HepG2 (cell line): ENCODE measurements at regions not wholly inside any gene's neighbourhood (a gene's known extent, or its start where the extent isn't known, plus 50 kb on each side); places are given as distances from the start of the nearest gene placed in this dataset.

Experiments
- ATAC-seq: fragments of 200-7000 bp; cut with Tn5 transposase; 3 replicates; pipeline ENCODE4 v1.9.1; 2020; ENCODE audit warnings: mild to moderate bottlenecking, moderate library complexity
- BruUV-seq: library from RNA; stranded (reverse); fragments of 400-500 nt; replicated peaks from 2 replicates; lab custom pipeline; 2021; lab: Mats Ljungman, UMichigan
- CTCF ChIA-PET: fragments of 300-600 bp; formaldehyde crosslinking; extraction: SDS; loops from one replicate; lab custom pipeline; 2021; ENCODE audit warnings: low total read pairs, inconsistent platforms, low intra/inter-chr PET ratio; lab: Yijun Ruan, JAX
- POLR2A ChIA-PET: fragments of 350-600 bp; sonication (Branson Sonifier 250); formaldehyde crosslinking; loops from one replicate; lab custom pipeline; 2020; ENCODE audit warnings: antibody characterized with exemption, inconsistent platforms; lab: Yijun Ruan, JAX
- DNase-seq: peaks from one replicate; pipeline ENCODE4 v3.0.0-alpha.2; 2015; ENCODE audit warnings: low spot score
- FAIRE-seq: peaks from 3 replicates; lab custom pipeline; 2011; peaks lifted over from hg19 to GRCh38; lab: Jason Lieb, UNC
- H2AFZ ChIP-seq: one replicate; pipeline ENCODE4 v1.6.1; 2011; ENCODE audit warnings: low read length, inconsistent platforms
- H3K27ac ChIP-seq: fragments of 300-600 bp; 3 replicates; pipeline ENCODE4 v1.8.0; 2011; ENCODE audit warnings: mixed run types, mild to moderate bottlenecking, mixed read lengths, low read length, inconsistent platforms; ENCODE audit not compliant: insufficient read depth; ENCODE audit errors: extremely low read length
- H3K27me3 ChIP-seq, 2 experiments: fragments of 200-600 bp in 1 of 2; 2 replicates in 1 of 2; 3 replicates in 1 of 2; pipeline versions ENCODE4 v1.6.0 to v1.8.0; 2011; ENCODE audit warnings: low read length in 2 of 2, mild to moderate bottlenecking in 2 of 2, moderate library complexity in 2 of 2, inconsistent platforms in 1 of 2; ENCODE audit not compliant: insufficient read depth in 2 of 2, control insufficient read depth in 1 of 2
- H3K36me3 ChIP-seq, 2 experiments: fragments of 200-600 bp in 1 of 2; replicated peaks in 1 of 2; 2 replicates in 1 of 2; 3 replicates in 1 of 2; pipeline versions ENCODE4 v1.5.1 to v1.8.0; 2011; ENCODE audit warnings: low read length in 2 of 2, inconsistent platforms in 1 of 2; ENCODE audit not compliant: insufficient read depth in 2 of 2, control insufficient read depth in 1 of 2
- H3K4me1 ChIP-seq: 2 replicates; pipeline ENCODE4 v1.5.1; 2012; ENCODE audit warnings: low read length, inconsistent platforms; ENCODE audit not compliant: insufficient read depth
- H3K4me2 ChIP-seq: 2 replicates; pipeline ENCODE4 v1.6.0; 2011; ENCODE audit warnings: low read depth, low read length, inconsistent platforms
- H3K4me3 ChIP-seq, 3 experiments: fragments of 200-600 bp in 1 of 3; sonication (generic), shearing (Covaris generic) in 1 of 3; replicated peaks in 1 of 3; 2 replicates each; pipeline ENCODE4 v1.5.1; 2011 to 2016; ENCODE audit warnings: low read length in 3 of 3, inconsistent platforms in 2 of 3, low read depth in 2 of 3, mild to moderate bottlenecking in 2 of 3, control low read depth in 1 of 3, mixed read lengths in 1 of 3; ENCODE audit not compliant: insufficient read depth in 1 of 3
- H3K79me2 ChIP-seq: one replicate; pipeline ENCODE4 v1.6.1; 2011; ENCODE audit warnings: low read length, inconsistent platforms; ENCODE audit not compliant: insufficient read depth
- H3K9ac ChIP-seq: 2 replicates; pipeline ENCODE4 v1.6.0; 2011; ENCODE audit warnings: mild to moderate bottlenecking, low read depth, low read length, inconsistent platforms; ENCODE audit not compliant: insufficient read depth
- H3K9me3 ChIP-seq: 2 replicates; pipeline ENCODE4 v1.5.1; 2012; ENCODE audit warnings: mild to moderate bottlenecking, low read length
- H4K20me1 ChIP-seq: 2 replicates; pipeline ENCODE4 v1.6.0; 2011; ENCODE audit warnings: inconsistent platforms, mild to moderate bottlenecking, low read length, moderate library complexity; ENCODE audit not compliant: insufficient read depth
- HNRNPK ChIP-seq: fragments of 200-400 bp; formaldehyde crosslinking; IDR thresholded peaks from 2 replicates; pipeline ENCODE4 v1.6.1; 2018; ENCODE audit warnings: low read length, low read depth, moderate library complexity, mild to moderate bottlenecking; ENCODE audit not compliant: poor library complexity, severe bottlenecking
- MXI1 ChIP-seq: IDR thresholded peaks from 3 replicates; pipeline ENCODE4 v1.6.1; 2012; ENCODE audit warnings: low read depth, low read length, inconsistent platforms, borderline replicate concordance
- SOX13 ChIP-seq, 3 experiments: fragments of 450-650 bp in 1 of 3; sonication (generic) in 1 of 3; formaldehyde crosslinking in 1 of 3; IDR thresholded peaks in 2 of 3; conservative IDR thresholded peaks in 1 of 3; 2 replicates each; pipeline versions ENCODE4 v1.5.0 to v1.6.1; 2016 to 2020; ENCODE audit warnings: antibody characterized with exemption in 1 of 3, mild to moderate bottlenecking in 1 of 3, missing compliant biosample characterization in 1 of 3, missing genetic modification reagents in 1 of 3, moderate library complexity in 1 of 3
- SP5 ChIP-seq: IDR thresholded peaks from 2 replicates; pipeline ENCODE4 v1.6.1; 2016; ENCODE audit warnings: low read depth, borderline replicate concordance
- TIGD3 ChIP-seq: sonication (generic); formaldehyde crosslinking; IDR thresholded peaks from 2 replicates; pipeline ENCODE4 v1.5.1; 2020; ENCODE audit warnings: mild to moderate bottlenecking, missing genetic modification reagents, borderline replicate concordance
- ZNF17 ChIP-seq: sonication (generic); formaldehyde crosslinking; IDR thresholded peaks from 2 replicates; pipeline ENCODE4 v1.5.0; 2020; ENCODE audit warnings: mild to moderate bottlenecking, missing genetic modification reagents
- ZNF280D ChIP-seq: sonication (generic); formaldehyde crosslinking; IDR thresholded peaks from 2 replicates; pipeline ENCODE4 v1.5.1; 2020; ENCODE audit warnings: mild to moderate bottlenecking, missing genetic modification reagents
- ZNF343 ChIP-seq: sonication (generic); formaldehyde crosslinking; IDR thresholded peaks from 2 replicates; pipeline ENCODE4 v1.4.0; 2020; ENCODE audit warnings: mild to moderate bottlenecking, missing genetic modification reagents
- ZNF564 ChIP-seq: sonication (generic); formaldehyde crosslinking; IDR thresholded peaks from 2 replicates; pipeline ENCODE4 v1.8.1; 2023; ENCODE audit warnings: mild to moderate bottlenecking, missing genetic modification reagents
- ZNF678 ChIP-seq: sonication (generic); formaldehyde crosslinking; IDR thresholded peaks from 2 replicates; pipeline ENCODE4 v1.4.0; 2020; ENCODE audit warnings: mild to moderate bottlenecking, missing genetic modification reagents
- ZNF773 ChIP-seq: sonication (generic); formaldehyde crosslinking; IDR thresholded peaks from 2 replicates; pipeline ENCODE4 v1.4.0; 2020; ENCODE audit warnings: missing genetic modification reagents, borderline replicate concordance
- in situ Hi-C: cut with HindIII; loops from 2 replicates; pipeline ENCODE4 v1.10.0; 2017; ENCODE audit warnings: low pct_unique_long_range_greater_than_20kb; ENCODE audit not compliant: extremely low pct_ligation_motif_present
- intact Hi-C: fragments of 100-400 bp; cut with micrococcal nuclease; formaldehyde crosslinking; loops from one replicate; pipeline ENCODE4 v1.10.0; 2022; ENCODE audit not compliant: unreplicated experiment

- TF ChIP-seq SOX13 (IDR thresholded peaks at IDR 0.05) (no peak), SOX13 (CRISPR knock-in tag; conservative IDR thresholded peaks at IDR 0.05 in 1 of 2, IDR thresholded peaks at IDR 0.05 in 1 of 2) (no peak), ZNF564 (no peak), ZNF773 (no peak), TIGD3 (no peak), ZNF678 (CRISPR knock-in tag) (no peak), ZNF17 (CRISPR knock-in tag) (no peak), ZNF343 (no peak)
Measured at GRCh38 chr2:160820691-160821090, 327.1 kb upstream of the RBMS1 start (continued).

- H3K27ac ChIP-seq, result no peak overlapping the region
- no peak overlapping the region for H3K9ac ChIP-seq
- in situ Hi-C loops, result no loop called here
- H3K27me3 ChIP-seq, result no peaks in the 10 kb centered on the region
- intact Hi-C loops, result no loop called here
- ChIA-PET POLR2A (no interaction called here), CTCF (no interaction called here)
- no peaks in the 10 kb centered on the region for H3K36me3 ChIP-seq
- H4K20me1 ChIP-seq, result no peaks in the 10 kb centered on the region
- no TSS peak for BruUV-seq
- H2AFZ ChIP-seq, result no peak overlapping the region
- peaks cover 31% of the 10 kb centered on the region for H3K9me3 ChIP-seq
- H3K4me3 ChIP-seq, result no peak overlapping the region
- DNase-seq, result no peak
- ATAC-seq, result no peak
- no peaks in the 10 kb centered on the region for H3K79me2 ChIP-seq
- TF ChIP-seq ZNF280D (CRISPR knock-in tag) (no peak), MXI1 (no peak), HNRNPK (peak; percentile 84), SP5 (no peak)
- FAIRE-seq, result no peak
- no peaks in the 10 kb centered on the region for H3K4me1 ChIP-seq
- H3K4me2 ChIP-seq, result no peak overlapping the region
Measured at GRCh38 chr2:160822006-160822405, 328.4 kb upstream of the RBMS1 start.
